RWPE2 (cell line): ENCODE measurements at regions not wholly inside any gene's neighbourhood (a gene's known extent, or its start where the extent isn't known, plus 50 kb on each side); places are given as distances from the start of the nearest gene placed in this dataset.

Experiments
- ATAC-seq: fragments of 200-7000 bp; cut with Tn5 transposase; 3 replicates; pipeline ENCODE4 v1.9.1; 2021; ENCODE audit warnings: low read depth
- DNase-seq: peaks from one replicate; pipeline ENCODE4 v3.0.0-alpha.2; 2020; ENCODE audit warnings: low spot score
- H3K27ac ChIP-seq: fragments of 450-650 bp; 2 replicates; pipeline ENCODE4 v1.5.1; 2017; ENCODE audit warnings: mild to moderate bottlenecking; ENCODE audit not compliant: poor library complexity, severe bottlenecking
- H3K27me3 ChIP-seq: fragments of 250-450 bp; sonication (Bioruptor Pico); 2 replicates; pipeline ENCODE4 v1.5.1; 2021; ENCODE audit warnings: mild to moderate bottlenecking, moderate library complexity; ENCODE audit not compliant: insufficient read depth, poor library complexity, severe bottlenecking
- H3K36me3 ChIP-seq: fragments of 250-450 bp; sonication (Bioruptor Pico); 2 replicates; pipeline ENCODE4 v1.5.1; 2020; ENCODE audit warnings: low read depth, mild to moderate bottlenecking, moderate library complexity
- H3K4me1 ChIP-seq: fragments of 250-450 bp; sonication (Bioruptor Pico); 2 replicates; pipeline ENCODE4 v1.5.1; 2021; ENCODE audit warnings: mild to moderate bottlenecking, moderate library complexity; ENCODE audit not compliant: insufficient read depth, poor library complexity, severe bottlenecking
- H3K4me3 ChIP-seq: fragments of 250-450 bp; sonication (Bioruptor Pico); 2 replicates; pipeline ENCODE4 v1.5.1; 2021; ENCODE audit warnings: mild to moderate bottlenecking, moderate library complexity; ENCODE audit not compliant: severe bottlenecking
- H3K9me3 ChIP-seq: fragments of 250-450 bp; sonication (Bioruptor Pico); 2 replicates; pipeline ENCODE4 v1.5.1; 2021; ENCODE audit warnings: mild to moderate bottlenecking, moderate library complexity; ENCODE audit not compliant: severe bottlenecking
- TF ChIP-seq, protein P1 (sequence below): fragments of 450-650 bp; IDR thresholded peaks from one replicate; pipeline ENCODE4 v1.5.1; 2017; ENCODE audit warnings: mild to moderate bottlenecking, moderate library complexity; ENCODE audit not compliant: poor library complexity, severe bottlenecking

GRCh38 chr4:157664726-157665125, 444.2 kb downstream of the GRIA2 start:
- Histone ChIP-seq H3K36me3 (no peaks in the 10 kb centered on the region), H3K27ac (no peak overlapping the region), H3K4me3 (no peak overlapping the region), H3K9me3 (no peaks in the 10 kb centered on the region), H3K27me3 (no peaks in the 10 kb centered on the region), H3K4me1 (no peaks in the 10 kb centered on the region)
- DNase-seq (no peak), ATAC-seq (peak; percentile 84)
- TF ChIP-seq, protein P1, sequence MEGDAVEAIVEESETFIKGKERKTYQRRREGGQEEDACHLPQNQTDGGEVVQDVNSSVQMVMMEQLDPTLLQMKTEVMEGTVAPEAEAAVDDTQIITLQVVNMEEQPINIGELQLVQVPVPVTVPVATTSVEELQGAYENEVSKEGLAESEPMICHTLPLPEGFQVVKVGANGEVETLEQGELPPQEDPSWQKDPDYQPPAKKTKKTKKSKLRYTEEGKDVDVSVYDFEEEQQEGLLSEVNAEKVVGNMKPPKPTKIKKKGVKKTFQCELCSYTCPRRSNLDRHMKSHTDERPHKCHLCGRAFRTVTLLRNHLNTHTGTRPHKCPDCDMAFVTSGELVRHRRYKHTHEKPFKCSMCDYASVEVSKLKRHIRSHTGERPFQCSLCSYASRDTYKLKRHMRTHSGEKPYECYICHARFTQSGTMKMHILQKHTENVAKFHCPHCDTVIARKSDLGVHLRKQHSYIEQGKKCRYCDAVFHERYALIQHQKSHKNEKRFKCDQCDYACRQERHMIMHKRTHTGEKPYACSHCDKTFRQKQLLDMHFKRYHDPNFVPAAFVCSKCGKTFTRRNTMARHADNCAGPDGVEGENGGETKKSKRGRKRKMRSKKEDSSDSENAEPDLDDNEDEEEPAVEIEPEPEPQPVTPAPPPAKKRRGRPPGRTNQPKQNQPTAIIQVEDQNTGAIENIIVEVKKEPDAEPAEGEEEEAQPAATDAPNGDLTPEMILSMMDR: no peak

GRCh38 chr4:157655096-157655809, 434.7 kb downstream of the GRIA2 start:
- Histone ChIP-seq H3K4me1 (no peaks in the 10 kb centered on the region), H3K36me3 (no peaks in the 10 kb centered on the region), H3K4me3 (no peak overlapping the region), H3K27ac (no peak overlapping the region), H3K27me3 (no peaks in the 10 kb centered on the region), H3K9me3 (no peaks in the 10 kb centered on the region)
- DNase-seq (no peak), ATAC-seq (no peak)
- TF ChIP-seq, protein P1: no peak

DNA sequence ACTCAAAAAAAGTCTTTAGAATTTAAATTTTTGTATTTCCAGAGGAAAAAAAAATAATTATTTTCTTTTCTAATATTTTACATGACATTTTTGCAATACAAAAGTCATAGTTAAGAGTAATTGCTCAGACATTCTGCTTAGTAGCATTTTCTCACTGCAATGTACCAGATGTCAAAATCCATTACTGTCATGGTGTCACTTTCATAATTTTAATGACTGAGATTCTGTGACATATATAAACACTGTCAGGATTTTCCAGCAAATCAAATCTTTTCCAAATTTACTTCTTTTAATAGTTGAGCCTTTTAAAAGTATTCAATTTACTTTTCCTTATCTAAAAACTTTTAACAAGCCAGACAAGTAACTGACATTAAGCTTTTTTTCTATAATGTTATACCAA, 422.7 kb downstream of the GRIA2 start:
- H3K4me1 ChIP-seq: no peaks in the 10 kb centered on the region
- no peaks in the 10 kb centered on the region for H3K27me3 ChIP-seq
- no peak overlapping the region for H3K27ac ChIP-seq
- TF ChIP-seq, protein P1: no peak
- no peak for DNase-seq
- no peak overlapping the region for H3K4me3 ChIP-seq
- H3K9me3 ChIP-seq: no peaks in the 10 kb centered on the region
- no peaks in the 10 kb centered on the region for H3K36me3 ChIP-seq
- ATAC-seq: no peak

- TF ChIP-seq, protein P1: no peak
- H3K9me3 ChIP-seq: no peaks in the 10 kb centered on the region
- ATAC-seq: no peak
- H3K4me1 ChIP-seq: no peaks in the 10 kb centered on the region
- no peak for DNase-seq
- no peak overlapping the region for H3K4me3 ChIP-seq
- no peak overlapping the region for H3K27ac ChIP-seq
- H3K36me3 ChIP-seq: no peaks in the 10 kb centered on the region
- no peaks in the 10 kb centered on the region for H3K27me3 ChIP-seq
Observed at GRCh38 chr4:157634057-157634456, 413.5 kb downstream of the GRIA2 start.

- ATAC-seq (no peak), DNase-seq (no peak)
- Histone ChIP-seq H3K4me1 (no peaks in the 10 kb centered on the region), H3K27me3 (no peaks in the 10 kb centered on the region), H3K27ac (no peak overlapping the region), H3K36me3 (no peaks in the 10 kb centered on the region), H3K4me3 (no peak overlapping the region), H3K9me3 (no peaks in the 10 kb centered on the region)
- TF ChIP-seq, protein P1: no peak
Observed at GRCh38 chr4:157616741-157617472, 396.4 kb downstream of the GRIA2 start.
